ENCODE measurements at regions not wholly inside any gene's neighbourhood (a gene's known extent, or its start where the extent isn't known, plus 50 kb on each side); places are given as distances from the start of the nearest gene placed in this dataset.

GRCh38 chr6:82645536-82646230 lies 282.1 kb downstream of the TPBG start:
- ChIA-PET POLR2A (no interaction called here), RAD21 (ENCODE audit: unreplicated experiment) (no interaction called here), SMC1A (ENCODE audit: uncharacterized antibody, unreplicated experiment) (interaction anchor here (1.3 kb wide), 1 partner anchor 15 kb away, joined by 4 read pairs; no protein-coding TSS in a partner anchor), CTCF (no interaction called here)
- intact Hi-C loops (cut with micrococcal nuclease; ENCODE audit: unreplicated experiment) (no loop called here), in situ Hi-C loops (cut with MboI) (no loop called here)
- no peaks in the 10 kb centered on the region for H3K4me1 ChIP-seq (ENCODE audit: control insufficient read depth, insufficient read depth, low read length)
- BruUV-seq (replicated peaks): no TSS peak
- no peak overlapping the region for H3K4me2 ChIP-seq (ENCODE audit: control insufficient read depth, insufficient read depth)
- WGBS (ENCODE audit: insufficient coverage, insufficient replicate concordance, low lambda C conversion rate, missing lambda C conversion rate): 13% methylated on average over 3 of the region's 3 CpGs
- TF ChIP-seq HDAC6 (IDR thresholded peaks at IDR 0.05; ENCODE audit: unreplicated experiment) (no peak), FOS (IDR thresholded peaks at IDR 0.05; ENCODE audit: borderline replicate concordance, extremely low read depth, insufficient read length) (no peak), MEF2B (IDR thresholded peaks at IDR 0.05; ENCODE audit: partially characterized antibody, poor library complexity, severe bottlenecking) (no peak), SMARCA5 (IDR thresholded peaks at IDR 0.05) (no peak), ZBTB40 (IDR thresholded peaks at IDR 0.05; ENCODE audit: borderline replicate concordance) (no peak), IRF4 (IDR thresholded peaks at IDR 0.05; ENCODE audit: low read depth, low read length) (no peak), RB1 (IDR thresholded peaks at IDR 0.05; ENCODE audit: borderline replicate concordance) (no peak), IKZF2 (IDR thresholded peaks at IDR 0.05) (no peak)
- no peaks in the 10 kb centered on the region for H3K36me3 ChIP-seq (ENCODE audit: control insufficient read depth in 2 of 2, insufficient read depth in 2 of 2, low read length in 1 of 2)
- H3K9me3 ChIP-seq (replicated peaks; ENCODE audit: control insufficient read depth, insufficient read depth, low read length): no peaks in the 10 kb centered on the region
- no peak overlapping the region for H3K4me3 ChIP-seq
- FAIRE-seq (no peak), ATAC-seq (no peak), DNase-seq (ENCODE audit: low read depth, low spot score) (no peak)
- no peaks in the 10 kb centered on the region for H3K79me2 ChIP-seq (ENCODE audit: control insufficient read depth, insufficient read depth, low read length)
- H2AFZ ChIP-seq (ENCODE audit: control insufficient read depth, low read depth, low read length): no peak overlapping the region
- no peak overlapping the region for H3K27ac ChIP-seq (ENCODE audit: control insufficient read depth, insufficient read depth)
- no peaks in the 10 kb centered on the region for H3K27me3 ChIP-seq (replicated peaks in 1 of 2; ENCODE audit: control insufficient read depth in 2 of 2, insufficient read depth in 2 of 2, low read length in 1 of 2)
- no peaks in the 10 kb centered on the region for H4K20me1 ChIP-seq (ENCODE audit: control insufficient read depth, insufficient read depth)
- no peak overlapping the region for H3K9ac ChIP-seq (ENCODE audit: control insufficient read depth, insufficient read depth, low read length)
